Endothelial cell of umbilical vein (primary cell): ENCODE measurements at regions not wholly inside any gene's neighbourhood (a gene's known extent, or its start where the extent isn't known, plus 50 kb on each side); places are given as distances from the start of the nearest gene placed in this dataset.

ENCODE experiments used
- BruUV-seq: library from RNA; stranded (reverse); fragments of 400-500 nt; replicated peaks from 2 replicates; lab custom pipeline; 2021; lab: Mats Ljungman, UMichigan
- CTCF ChIA-PET: fragments of 300-600, 350-600 bp; sonication (Branson Sonifier 250); formaldehyde crosslinking; loops from one replicate; lab custom pipeline; 2021; ENCODE audit warnings: antibody characterized with exemption, inconsistent platforms; lab: Charles Lee
- POLR2A ChIA-PET: fragments of 300-600, 350-600 bp; sonication (Branson Sonifier 250); formaldehyde crosslinking; loops from one replicate; lab custom pipeline; 2021; ENCODE audit warnings: antibody characterized with exemption, inconsistent platforms; lab: Charles Lee
- DNase-seq: peaks from one replicate; pipeline ENCODE4 v3.0.0-alpha.2; 2011; ENCODE audit warnings: low read depth, low spot score
- FAIRE-seq: peaks from 2 replicates; lab custom pipeline; 2011; peaks lifted over from hg19 to GRCh38; lab: Jason Lieb, UNC
- H2AFZ ChIP-seq: 2 replicates; pipeline ENCODE4 v1.6.0; 2012; ENCODE audit warnings: low read depth, low read length, control low read depth, inconsistent platforms
- H3K27ac ChIP-seq: 2 replicates; pipeline ENCODE4 v1.5.1; 2011; ENCODE audit warnings: low read depth, mild to moderate bottlenecking, control low read depth, low read length, moderate library complexity; ENCODE audit not compliant: insufficient read depth
- H3K27me3 ChIP-seq, 2 experiments: 2 replicates each; pipeline versions ENCODE4 v1.6.0 to v1.6.1; 2011; ENCODE audit warnings: low read length in 2 of 2, mixed read lengths in 1 of 2; ENCODE audit not compliant: control insufficient read depth in 2 of 2, insufficient read depth in 2 of 2
- H3K36me3 ChIP-seq, 2 experiments: 2 replicates in 1 of 2; 3 replicates in 1 of 2; pipeline ENCODE4 v1.5.1; 2011; ENCODE audit warnings: low read length in 2 of 2, mild to moderate bottlenecking in 1 of 2, moderate library complexity in 1 of 2; ENCODE audit not compliant: control insufficient read depth in 2 of 2, insufficient read depth in 2 of 2; ENCODE audit errors: extremely low read depth in 1 of 2
- H3K4me1 ChIP-seq: 3 replicates; pipeline ENCODE4 v1.5.1; 2011; ENCODE audit warnings: mild to moderate bottlenecking, low read length; ENCODE audit not compliant: control insufficient read depth, insufficient read depth; ENCODE audit errors: extremely low read depth
- H3K4me2 ChIP-seq: 2 replicates; pipeline ENCODE4 v1.6.1; 2011; ENCODE audit warnings: low read length, control low read depth, mixed read lengths; ENCODE audit not compliant: insufficient read depth
- H3K4me3 ChIP-seq, 3 experiments: fragments of 200-600 bp in 1 of 3; sonication (generic), shearing (Covaris generic) in 1 of 3; replicated peaks in 1 of 3; 2 replicates each; pipeline ENCODE4 v1.5.1; 2011 to 2016; ENCODE audit warnings: control low read depth in 3 of 3, low read length in 3 of 3, mild to moderate bottlenecking in 2 of 3, inconsistent platforms in 1 of 3, low read depth in 1 of 3, moderate library complexity in 1 of 3; ENCODE audit not compliant: insufficient read depth in 1 of 3
- H3K79me2 ChIP-seq: 2 replicates; pipeline ENCODE4 v1.6.0; 2012; ENCODE audit warnings: low read length, inconsistent platforms; ENCODE audit not compliant: control insufficient read depth, insufficient read depth
- H3K9ac ChIP-seq: replicated peaks from 2 replicates; pipeline ENCODE3; 2011; ENCODE audit warnings: low read length, control low read depth; ENCODE audit not compliant: insufficient read depth; ENCODE audit errors: extremely low read depth
- H3K9me1 ChIP-seq: replicated peaks from 3 replicates; pipeline ENCODE4 v1.6.0; 2011; ENCODE audit warnings: mild to moderate bottlenecking, low read length; ENCODE audit not compliant: control insufficient read depth, insufficient read depth; ENCODE audit errors: extremely low read depth
- H3K9me3 ChIP-seq: replicated peaks from 2 replicates; pipeline ENCODE4 v1.5.1; 2012; ENCODE audit warnings: low read length, inconsistent platforms; ENCODE audit not compliant: control insufficient read depth, insufficient read depth
- H4K20me1 ChIP-seq: replicated peaks from 2 replicates; pipeline ENCODE3; 2011; ENCODE audit warnings: mild to moderate bottlenecking, low read length; ENCODE audit not compliant: control insufficient read depth, insufficient read depth; ENCODE audit errors: extremely low read depth
- EZH2 ChIP-seq: IDR thresholded peaks from 2 replicates; pipeline ENCODE4 v1.6.1; 2012; ENCODE audit warnings: borderline replicate concordance, low read depth, mild to moderate bottlenecking, moderate library complexity, low read length, inconsistent platforms; ENCODE audit not compliant: severe bottlenecking
- FOS ChIP-seq: IDR thresholded peaks from 2 replicates; pipeline ENCODE4 v1.6.1; 2011; ENCODE audit warnings: mild to moderate bottlenecking, low read length, moderate library complexity, borderline replicate concordance; ENCODE audit not compliant: insufficient read depth
- GATA2 ChIP-seq: IDR thresholded peaks from 2 replicates; pipeline ENCODE4 v1.7.0; 2011; ENCODE audit warnings: low read depth, mild to moderate bottlenecking, moderate library complexity, mixed read lengths, low read length; ENCODE audit not compliant: insufficient read length, insufficient read depth
- JUN ChIP-seq: IDR thresholded peaks from 2 replicates; pipeline ENCODE4 v1.6.1; 2011; ENCODE audit warnings: borderline replicate concordance, low read depth; ENCODE audit not compliant: insufficient read length, insufficient read depth
- MAX ChIP-seq: IDR thresholded peaks from 2 replicates; pipeline ENCODE4 v1.6.1; 2011; ENCODE audit not compliant: insufficient read depth, insufficient read length
- MYC ChIP-seq: IDR thresholded peaks from one replicate; pipeline ENCODE4 v1.6.1; 2011; ENCODE audit warnings: mild to moderate bottlenecking, low read depth, low read length
- POLR2A ChIP-seq: IDR thresholded peaks from 2 replicates; pipeline ENCODE4 v1.6.1; 2012; ENCODE audit warnings: low read depth, mild to moderate bottlenecking, control low read depth, low read length
- POLR2AphosphoS5 ChIP-seq: IDR thresholded peaks from 2 replicates; pipeline ENCODE4 v1.6.1; 2012; ENCODE audit warnings: low read depth, mild to moderate bottlenecking, control low read depth, low read length, moderate library complexity; ENCODE audit not compliant: insufficient read depth
- dilution Hi-C: fragments of 300-500 bp; cut with MboI; formaldehyde crosslinking; loops from one replicate; pipeline ENCODE4 v1.15.0; 2019; ENCODE audit warnings: low sequenced_read_pairs; ENCODE audit not compliant: extremely low pct_ligation_motif_present
- intact Hi-C: fragments of 100-400 bp; cut with micrococcal nuclease; formaldehyde crosslinking; loops from one replicate; pipeline ENCODE4 v1.10.0; 2022
- TF ChIP-seq, protein P1 (sequence below), 2 donors: IDR thresholded peaks; 1 replicate in 1 of 2; 2 replicates in 1 of 2; pipeline ENCODE4 v1.5.1; 2011; ENCODE audit warnings: low read length in 2 of 2, mild to moderate bottlenecking in 2 of 2, moderate library complexity in 2 of 2, control low read depth in 1 of 2, inconsistent platforms in 1 of 2, low read depth in 1 of 2; ENCODE audit not compliant: insufficient read depth in 1 of 2; ENCODE audit errors: extremely low read depth in 1 of 2

GRCh38 chr6:145258122-145258521 lies 477.2 kb downstream of the EPM2A start:
- no peaks in the 10 kb centered on the region for H3K36me3 ChIP-seq
- dilution Hi-C loops = no loop called here
- CTCF ChIA-PET = no interaction called here
- POLR2A ChIA-PET = no interaction called here
- no peaks in the 10 kb centered on the region for H3K79me2 ChIP-seq
- no peaks in the 10 kb centered on the region for H3K9me1 ChIP-seq
- no peak overlapping the region for H3K27ac ChIP-seq
- no peak for DNase-seq
- no peaks in the 10 kb centered on the region for H3K4me1 ChIP-seq
- FAIRE-seq = no peak
- no TSS peak for BruUV-seq
- no peak overlapping the region for H3K9ac ChIP-seq
- no peaks in the 10 kb centered on the region for H3K27me3 ChIP-seq
- H3K4me2 ChIP-seq = no peak overlapping the region
- no peak overlapping the region for H2AFZ ChIP-seq
- no peak for TF ChIP-seq MAX
- no peak for TF ChIP-seq JUN
- no peak for TF ChIP-seq EZH2
- no peak for TF ChIP-seq FOS
- no peak for TF ChIP-seq GATA2
- TF ChIP-seq, protein P1, sequence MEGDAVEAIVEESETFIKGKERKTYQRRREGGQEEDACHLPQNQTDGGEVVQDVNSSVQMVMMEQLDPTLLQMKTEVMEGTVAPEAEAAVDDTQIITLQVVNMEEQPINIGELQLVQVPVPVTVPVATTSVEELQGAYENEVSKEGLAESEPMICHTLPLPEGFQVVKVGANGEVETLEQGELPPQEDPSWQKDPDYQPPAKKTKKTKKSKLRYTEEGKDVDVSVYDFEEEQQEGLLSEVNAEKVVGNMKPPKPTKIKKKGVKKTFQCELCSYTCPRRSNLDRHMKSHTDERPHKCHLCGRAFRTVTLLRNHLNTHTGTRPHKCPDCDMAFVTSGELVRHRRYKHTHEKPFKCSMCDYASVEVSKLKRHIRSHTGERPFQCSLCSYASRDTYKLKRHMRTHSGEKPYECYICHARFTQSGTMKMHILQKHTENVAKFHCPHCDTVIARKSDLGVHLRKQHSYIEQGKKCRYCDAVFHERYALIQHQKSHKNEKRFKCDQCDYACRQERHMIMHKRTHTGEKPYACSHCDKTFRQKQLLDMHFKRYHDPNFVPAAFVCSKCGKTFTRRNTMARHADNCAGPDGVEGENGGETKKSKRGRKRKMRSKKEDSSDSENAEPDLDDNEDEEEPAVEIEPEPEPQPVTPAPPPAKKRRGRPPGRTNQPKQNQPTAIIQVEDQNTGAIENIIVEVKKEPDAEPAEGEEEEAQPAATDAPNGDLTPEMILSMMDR (IDR thresholded peaks at IDR 0.05; ENCODE audit: extremely low read depth in 1 of 2, insufficient read depth in 1 of 2, low read depth in 1 of 2, low read length in 2 of 2) = no peak
- TF ChIP-seq POLR2A = no peak
- TF ChIP-seq POLR2AphosphoS5 = no peak
- TF ChIP-seq MYC = no peak
- H3K9me3 ChIP-seq = no peaks in the 10 kb centered on the region
- no peak overlapping the region for H3K4me3 ChIP-seq
- intact Hi-C loops = no loop called here
- H4K20me1 ChIP-seq = no peaks in the 10 kb centered on the region
